PC-9 (cell line): ENCODE measurements at regions not wholly inside any gene's neighbourhood (a gene's known extent, or its start where the extent isn't known, plus 50 kb on each side); places are given as distances from the start of the nearest gene placed in this dataset.

Source experiments
- EZH2 ChIP-seq: fragments of 200-600 bp; sonication (generic); IDR thresholded peaks from 2 replicates; pipeline ENCODE4 v1.8.0; 2017; ENCODE audit warnings: antibody characterized with exemption, low read depth
- TF ChIP-seq, protein P1 (sequence below): fragments of 200-600 bp; sonication (generic); conservative IDR thresholded peaks from 2 replicates; pipeline ENCODE4 v1.6.1; 2017; ENCODE audit warnings: mixed run types, antibody characterized with exemption, mild to moderate bottlenecking, moderate library complexity

DNA sequence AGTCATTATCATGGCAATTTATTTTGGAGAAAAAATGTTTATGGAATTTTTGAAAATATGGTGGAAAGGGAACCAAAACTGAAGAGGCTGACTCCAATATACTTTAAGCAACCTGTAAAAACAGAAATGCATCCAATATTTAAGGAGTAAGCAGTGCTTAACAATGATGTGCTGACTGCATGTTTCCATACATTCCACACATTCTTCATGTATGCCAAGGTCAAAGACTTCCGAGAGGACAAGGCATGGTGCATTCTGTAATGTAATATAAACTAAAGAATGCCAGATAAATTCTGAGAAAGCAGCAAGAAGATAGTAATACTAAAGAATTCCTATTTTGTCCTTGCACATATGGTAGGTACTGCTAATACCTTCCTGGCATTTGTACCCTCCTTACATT is 2015.9 kb upstream of the CDH9 start:
- no peak for TF ChIP-seq EZH2
- TF ChIP-seq, protein P1, sequence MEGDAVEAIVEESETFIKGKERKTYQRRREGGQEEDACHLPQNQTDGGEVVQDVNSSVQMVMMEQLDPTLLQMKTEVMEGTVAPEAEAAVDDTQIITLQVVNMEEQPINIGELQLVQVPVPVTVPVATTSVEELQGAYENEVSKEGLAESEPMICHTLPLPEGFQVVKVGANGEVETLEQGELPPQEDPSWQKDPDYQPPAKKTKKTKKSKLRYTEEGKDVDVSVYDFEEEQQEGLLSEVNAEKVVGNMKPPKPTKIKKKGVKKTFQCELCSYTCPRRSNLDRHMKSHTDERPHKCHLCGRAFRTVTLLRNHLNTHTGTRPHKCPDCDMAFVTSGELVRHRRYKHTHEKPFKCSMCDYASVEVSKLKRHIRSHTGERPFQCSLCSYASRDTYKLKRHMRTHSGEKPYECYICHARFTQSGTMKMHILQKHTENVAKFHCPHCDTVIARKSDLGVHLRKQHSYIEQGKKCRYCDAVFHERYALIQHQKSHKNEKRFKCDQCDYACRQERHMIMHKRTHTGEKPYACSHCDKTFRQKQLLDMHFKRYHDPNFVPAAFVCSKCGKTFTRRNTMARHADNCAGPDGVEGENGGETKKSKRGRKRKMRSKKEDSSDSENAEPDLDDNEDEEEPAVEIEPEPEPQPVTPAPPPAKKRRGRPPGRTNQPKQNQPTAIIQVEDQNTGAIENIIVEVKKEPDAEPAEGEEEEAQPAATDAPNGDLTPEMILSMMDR: no peak
